Hepatocyte (in vitro differentiated cells): ENCODE measurements at regions not wholly inside any gene's neighbourhood (a gene's known extent, or its start where the extent isn't known, plus 50 kb on each side); places are given as distances from the start of the nearest gene placed in this dataset.

Experiments
- DNase-seq: peaks from one replicate; pipeline ENCODE4 v3.0.0-alpha.2; 2016; ENCODE audit warnings: low spot score
- H2AFZ ChIP-seq: fragments of 200-600 bp; sonication (generic); 2 replicates; pipeline ENCODE4 v1.6.0; 2016; ENCODE audit warnings: antibody characterized with exemption, mild to moderate bottlenecking
- H3K27ac ChIP-seq: fragments of 200-600 bp; sonication (generic); 2 replicates; pipeline ENCODE4 v1.5.1; 2016; ENCODE audit warnings: mild to moderate bottlenecking
- H3K27me3 ChIP-seq: fragments of 200-600 bp; sonication (generic); 2 replicates; pipeline ENCODE4 v1.6.1; 2016
- H3K36me3 ChIP-seq: fragments of 200-600 bp; sonication (generic); replicated peaks from 2 replicates; pipeline ENCODE4 v1.5.1; 2016; ENCODE audit warnings: low read depth; ENCODE audit not compliant: insufficient read depth
- H3K4me1 ChIP-seq: fragments of 200-600 bp; sonication (generic); 2 replicates; pipeline ENCODE4 v1.5.1; 2016; ENCODE audit warnings: mild to moderate bottlenecking, moderate library complexity; ENCODE audit not compliant: insufficient read depth
- H3K4me2 ChIP-seq: fragments of 200-600 bp; sonication (generic); 2 replicates; pipeline ENCODE4 v1.6.0; 2016
- H3K4me3 ChIP-seq: fragments of 200-600 bp; sonication (generic); 2 replicates; pipeline ENCODE4 v1.5.1; 2016; ENCODE audit warnings: mild to moderate bottlenecking
- H3K79me2 ChIP-seq: fragments of 200-600 bp; sonication (generic); 2 replicates; pipeline ENCODE4 v1.6.0; 2017; ENCODE audit warnings: mild to moderate bottlenecking
- H3K9me2 ChIP-seq: fragments of 200-600 bp; sonication (generic); replicated peaks from 2 replicates; pipeline ENCODE4 v1.6.0; 2017; ENCODE audit warnings: mild to moderate bottlenecking; ENCODE audit not compliant: insufficient read depth
- H3K9me3 ChIP-seq: fragments of 200-600 bp; sonication (generic); 2 replicates; pipeline ENCODE4 v1.5.1; 2016; ENCODE audit warnings: low read depth, mild to moderate bottlenecking
- H4K20me1 ChIP-seq: fragments of 200-600 bp; sonication (generic); 2 replicates; pipeline ENCODE4 v1.6.0; 2016; ENCODE audit warnings: mild to moderate bottlenecking; ENCODE audit not compliant: insufficient read depth, poor library complexity, severe bottlenecking
- CTCF ChIP-seq: fragments of 200-600 bp; sonication (generic); IDR thresholded peaks from 2 replicates; pipeline ENCODE4 v1.5.1; 2016; ENCODE audit warnings: antibody characterized with exemption, mild to moderate bottlenecking; ENCODE audit not compliant: poor library complexity
- EZH2 ChIP-seq: fragments of 200-600 bp; sonication (generic); IDR thresholded peaks from 2 replicates; pipeline ENCODE4 v1.6.1; 2016; ENCODE audit warnings: antibody characterized with exemption, mild to moderate bottlenecking, borderline replicate concordance
- EZH2phosphoT487 ChIP-seq: fragments of 200-600 bp; sonication (generic); IDR thresholded peaks from one replicate; pipeline ENCODE4 v1.6.1; 2018; ENCODE audit warnings: antibody characterized with exemption, mild to moderate bottlenecking, low read depth, moderate library complexity; ENCODE audit not compliant: unreplicated experiment, severe bottlenecking
- WGBS: methylation state at CpG from one replicate; pipeline ENCODE4 v1.1.6; 2016; ENCODE audit warnings: low lambda C conversion rate; ENCODE audit errors: missing lambda C conversion rate; 5-methylcytosine and 5-hydroxymethylcytosine counted together

DNA sequence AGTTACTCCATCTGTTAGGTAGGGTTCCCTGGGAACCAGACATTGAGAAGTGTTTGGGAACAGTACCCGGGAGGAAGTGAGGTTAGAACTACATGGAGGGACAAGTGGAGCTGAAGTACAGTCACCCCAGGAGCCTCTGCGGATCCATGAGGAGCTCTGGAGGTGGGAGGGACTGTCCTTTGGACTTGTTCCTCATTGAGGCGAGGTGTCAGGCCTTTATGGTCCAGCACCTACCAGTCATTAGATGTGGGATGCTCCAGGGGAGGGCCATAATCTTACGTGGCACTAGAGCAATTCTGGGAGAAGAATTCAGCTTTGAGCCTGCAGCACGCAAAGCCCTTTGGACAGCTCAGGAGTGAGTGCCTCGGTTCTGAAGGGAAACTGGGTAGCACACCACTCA is 142.8 kb downstream of the DACT1 start:
- H4K20me1 ChIP-seq: no peaks in the 10 kb centered on the region
- no peaks in the 10 kb centered on the region for H3K9me3 ChIP-seq
- no peak overlapping the region for H3K4me3 ChIP-seq
- no peak overlapping the region for H2AFZ ChIP-seq
- H3K36me3 ChIP-seq: no peaks in the 10 kb centered on the region
- TF ChIP-seq EZH2phosphoT487 (no peak), CTCF (no peak), EZH2 (no peak)
- 92% methylated on average over 6 of the region's 6 CpGs for WGBS
- H3K4me1 ChIP-seq: peaks cover 22% of the 10 kb centered on the region
- H3K79me2 ChIP-seq: no peaks in the 10 kb centered on the region
- H3K27ac ChIP-seq: no peak overlapping the region
- no peak overlapping the region for H3K4me2 ChIP-seq
- DNase-seq: peak; percentile 39
- no peaks in the 10 kb centered on the region for H3K27me3 ChIP-seq
- no peaks in the 10 kb centered on the region for H3K9me2 ChIP-seq

GRCh38 chr14:58782011-58782410 is 144.2 kb downstream of the DACT1 start:
- no peak overlapping the region for H3K4me3 ChIP-seq
- H3K27ac ChIP-seq: peak overlapping the region; percentile 28
- no peaks in the 10 kb centered on the region for H3K9me3 ChIP-seq
- no peaks in the 10 kb centered on the region for H3K79me2 ChIP-seq
- no peaks in the 10 kb centered on the region for H3K9me2 ChIP-seq
- no peak overlapping the region for H3K4me2 ChIP-seq
- no peak for DNase-seq
- 74% methylated on average over 6 of the region's 6 CpGs for WGBS
- no peaks in the 10 kb centered on the region for H3K36me3 ChIP-seq
- H4K20me1 ChIP-seq: no peaks in the 10 kb centered on the region
- H3K27me3 ChIP-seq: no peaks in the 10 kb centered on the region
- no peak for TF ChIP-seq CTCF
- no peak for TF ChIP-seq EZH2phosphoT487
- no peak for TF ChIP-seq EZH2
- H2AFZ ChIP-seq: no peak overlapping the region
- H3K4me1 ChIP-seq: peaks cover 28% of the 10 kb centered on the region

DNA sequence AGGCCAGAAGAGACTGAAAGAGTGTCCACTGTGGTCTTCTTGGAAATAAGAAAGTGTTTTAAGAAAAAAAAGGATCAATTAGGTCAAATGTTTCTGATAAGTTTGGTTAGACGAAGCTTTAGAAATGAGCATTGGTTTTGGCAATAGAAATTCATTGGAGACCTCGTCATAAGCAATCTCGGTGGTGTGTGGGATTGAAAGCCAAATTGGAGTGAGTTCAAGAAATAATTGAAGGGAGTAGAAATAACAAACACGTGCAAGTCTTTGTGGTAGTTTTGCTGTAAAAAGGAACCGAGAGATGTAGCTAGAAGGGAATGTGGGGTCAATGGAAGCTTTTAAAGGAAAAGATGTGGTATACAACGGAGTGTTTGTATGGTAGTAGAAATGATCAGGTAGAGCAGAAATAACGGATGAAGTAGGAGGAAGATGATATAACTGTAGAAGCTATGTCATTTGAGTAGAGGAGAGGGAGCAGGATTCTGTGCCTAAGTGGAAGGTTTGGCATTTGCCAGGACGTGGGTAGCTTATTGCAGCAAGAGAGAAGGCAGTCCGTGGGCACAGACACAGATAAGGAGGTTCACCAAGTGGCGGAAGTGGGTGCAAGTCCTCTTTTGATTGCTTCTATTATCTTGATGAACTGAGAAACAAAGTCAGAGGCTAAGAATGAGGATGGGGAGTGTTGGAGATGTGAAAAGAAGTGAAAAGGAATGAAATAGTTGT is 146.2 kb downstream of the DACT1 start:
- Histone ChIP-seq H3K27me3 (no peaks in the 10 kb centered on the region), H3K4me1 (peaks cover 21% of the 10 kb centered on the region), H3K9me3 (no peaks in the 10 kb centered on the region), H3K4me2 (no peak overlapping the region), H4K20me1 (no peaks in the 10 kb centered on the region), H3K27ac (no peak overlapping the region), H3K79me2 (no peaks in the 10 kb centered on the region), H3K9me2 (no peaks in the 10 kb centered on the region), H3K4me3 (no peak overlapping the region), H2AFZ (no peak overlapping the region), H3K36me3 (no peaks in the 10 kb centered on the region)
- WGBS: 70% methylated on average over 10 of the region's 10 CpGs
- TF ChIP-seq CTCF: no peak
- no peak for TF ChIP-seq EZH2phosphoT487
- no peak for TF ChIP-seq EZH2
- DNase-seq: no peak

- Histone ChIP-seq H3K9me3 (no peaks in the 10 kb centered on the region), H3K79me2 (no peaks in the 10 kb centered on the region), H3K27ac (no peak overlapping the region), H3K9me2 (no peaks in the 10 kb centered on the region), H3K27me3 (no peaks in the 10 kb centered on the region), H3K4me3 (no peak overlapping the region), H3K4me2 (no peak overlapping the region), H4K20me1 (no peaks in the 10 kb centered on the region), H3K36me3 (no peaks in the 10 kb centered on the region), H2AFZ (no peak overlapping the region), H3K4me1 (peaks cover 21% of the 10 kb centered on the region)
- 96% methylated on average over 1 of the region's 1 CpG for WGBS
- DNase-seq: no peak
- TF ChIP-seq EZH2 (no peak), EZH2phosphoT487 (no peak), CTCF (no peak)
Measured at GRCh38 chr14:58784931-58785330, 147.2 kb downstream of the DACT1 start.
